IMR-90 (cell line): ENCODE measurements at regions not wholly inside any gene's neighbourhood (a gene's known extent, or its start where the extent isn't known, plus 50 kb on each side); places are given as distances from the start of the nearest gene placed in this dataset.

Experiments
- ATAC-seq: fragments of 200-7000 bp; cut with Tn5 transposase; 2 replicates; pipeline ENCODE4 v1.9.1; 2020; ENCODE audit warnings: low read depth, mild to moderate bottlenecking, moderate library complexity
- BruUV-seq: library from RNA; stranded (reverse); fragments of 400-500 nt; replicated peaks from 2 replicates; lab custom pipeline; 2021; lab: Mats Ljungman, UMichigan
- CTCF ChIA-PET: fragments of 300-600 bp; formaldehyde crosslinking; extraction: SDS; loops from one replicate; lab custom pipeline; 2021; ENCODE audit warnings: antibody characterized with exemption; lab: Yijun Ruan, JAX
- POLR2A ChIA-PET: fragments of 300-600 bp; sonication (Branson Sonifier 250); formaldehyde crosslinking; loops from one replicate; lab custom pipeline; 2022; ENCODE audit warnings: antibody characterized with exemption; ENCODE audit not compliant: unreplicated experiment; lab: Charles Lee
- DNase-seq: peaks from one replicate; pipeline ENCODE4 v3.0.0; 2013
- H2AFZ ChIP-seq: replicated peaks from 2 replicates; pipeline ENCODE3; 2013; ENCODE audit warnings: low read length, mild to moderate bottlenecking; ENCODE audit not compliant: poor library complexity
- H2AK5ac ChIP-seq: 2 replicates; pipeline ENCODE4 v1.6.1; 2013; ENCODE audit warnings: low read depth, low read length, inconsistent platforms
- H2AK9ac ChIP-seq: replicated peaks from 2 replicates; pipeline ENCODE3; 2013; ENCODE audit warnings: mild to moderate bottlenecking, low read depth, low read length, moderate library complexity; ENCODE audit not compliant: poor library complexity
- H2BK120ac ChIP-seq: 2 replicates; pipeline ENCODE4 v1.6.1; 2013; ENCODE audit warnings: low read depth, low read length, inconsistent platforms
- H2BK15ac ChIP-seq: 3 replicates; pipeline ENCODE4 v1.6.1; 2013; ENCODE audit warnings: low read depth, low read length, inconsistent platforms
- H2BK20ac ChIP-seq: 2 replicates; pipeline ENCODE4 v1.6.1; 2013; ENCODE audit warnings: low read depth, mild to moderate bottlenecking, inconsistent platforms, low read length, moderate library complexity
- H2BK5ac ChIP-seq: 2 replicates; pipeline ENCODE4 v1.6.1; 2013; ENCODE audit warnings: mild to moderate bottlenecking, low read depth, low read length, inconsistent platforms; ENCODE audit not compliant: poor library complexity, severe bottlenecking
- H3K14ac ChIP-seq: replicated peaks from 2 replicates; pipeline ENCODE4 v1.6.1; 2013; ENCODE audit warnings: low read depth, low read length, inconsistent platforms
- H3K18ac ChIP-seq: 2 replicates; pipeline ENCODE4 v1.6.1; 2013; ENCODE audit warnings: low read depth, low read length, control low read depth
- H3K23ac ChIP-seq: 2 replicates; pipeline ENCODE4 v1.6.1; 2013; ENCODE audit warnings: low read depth, low read length, inconsistent platforms
- H3K27ac ChIP-seq: 2 replicates; pipeline ENCODE4 v1.5.1; 2013; ENCODE audit warnings: mild to moderate bottlenecking, control low read depth, low read length; ENCODE audit not compliant: insufficient read depth
- H3K27me3 ChIP-seq: 2 replicates; pipeline ENCODE4 v1.6.1; 2013; ENCODE audit warnings: low read length; ENCODE audit not compliant: control insufficient read depth, insufficient read depth
- H3K36me3 ChIP-seq: 2 replicates; pipeline ENCODE4 v1.6.1; 2013; ENCODE audit warnings: low read length, mixed read lengths; ENCODE audit not compliant: control insufficient read depth, insufficient read depth
- H3K4ac ChIP-seq: 2 replicates; pipeline ENCODE4 v1.6.1; 2013; ENCODE audit warnings: low read depth, low read length, inconsistent platforms
- H3K4me1 ChIP-seq: 2 replicates; pipeline ENCODE4 v1.6.1; 2013; ENCODE audit warnings: low read length, mixed read lengths; ENCODE audit not compliant: control insufficient read depth, insufficient read depth
- H3K4me2 ChIP-seq: 2 replicates; pipeline ENCODE4 v1.6.1; 2013; ENCODE audit warnings: low read depth, mild to moderate bottlenecking, control low read depth, low read length, moderate library complexity
- H3K4me3 ChIP-seq: 2 replicates; pipeline ENCODE4 v1.5.1; 2013; ENCODE audit warnings: low read depth, mild to moderate bottlenecking, control low read depth, low read length, moderate library complexity; ENCODE audit not compliant: insufficient read depth
- H3K56ac ChIP-seq: 2 replicates; pipeline ENCODE4 v1.6.1; 2013; ENCODE audit warnings: low read length, inconsistent platforms; ENCODE audit not compliant: insufficient read depth; ENCODE audit errors: extremely low read depth
- H3K79me1 ChIP-seq, 2 experiments: 2 replicates each; pipeline ENCODE4 v1.6.1; 2013; ENCODE audit warnings: low read length in 2 of 2, inconsistent platforms in 1 of 2, low read depth in 1 of 2
- H3K9ac ChIP-seq: 2 replicates; pipeline ENCODE4 v1.6.1; 2013; ENCODE audit warnings: low read depth, low read length, control low read depth
- H3K9me1 ChIP-seq: 2 replicates; pipeline ENCODE4 v1.6.1; 2013; ENCODE audit warnings: low read length, inconsistent platforms; ENCODE audit not compliant: insufficient read depth
- H3K9me3 ChIP-seq: 2 replicates; pipeline ENCODE4 v1.6.1; 2013; ENCODE audit warnings: low read length; ENCODE audit not compliant: control insufficient read depth, insufficient read depth
- H4K20me1 ChIP-seq: 2 replicates; pipeline ENCODE4 v1.6.1; 2013; ENCODE audit warnings: low read length, inconsistent platforms; ENCODE audit not compliant: insufficient read depth
- H4K5ac ChIP-seq: 2 replicates; pipeline ENCODE4 v1.6.1; 2013; ENCODE audit warnings: mild to moderate bottlenecking, low read depth, low read length, control low read depth
- H4K8ac ChIP-seq, 2 experiments: 2 replicates each; pipeline ENCODE4 v1.6.1; 2013; ENCODE audit warnings: low read depth in 2 of 2, low read length in 2 of 2, control low read depth in 1 of 2, inconsistent platforms in 1 of 2
- H4K91ac ChIP-seq: 2 replicates; pipeline ENCODE4 v1.6.1; 2013; ENCODE audit warnings: low read depth, low read length, inconsistent platforms; ENCODE audit not compliant: insufficient read depth
- FOS ChIP-seq: fragments of 150-350 bp; IDR thresholded peaks from 2 replicates; pipeline ENCODE4 v1.6.1; 2016; ENCODE audit warnings: low read depth, low read length
- NFE2L2 ChIP-seq: fragments of 150-350 bp; IDR thresholded peaks from 2 replicates; pipeline ENCODE4 v1.6.1; 2016; ENCODE audit warnings: low read depth, mild to moderate bottlenecking, low read length
- RCOR1 ChIP-seq: IDR thresholded peaks from 2 replicates; pipeline ENCODE4 v1.6.1; 2012; ENCODE audit warnings: mild to moderate bottlenecking, low read length, improper control_type of control experiment; ENCODE audit not compliant: insufficient replicate concordance
- SMC3 ChIP-seq: fragments of 150-350 bp; IDR thresholded peaks from 2 replicates; pipeline ENCODE4 v1.6.1; 2016; ENCODE audit warnings: low read depth, mild to moderate bottlenecking, antibody characterized with exemption, low read length, moderate library complexity
- WGBS, 2 experiments: methylation state at CpG; one replicate each; pipeline versions ENCODE4 v1.1.5 to v1.1.7; 2013; ENCODE audit warnings: missing lambda C conversion rate in 2 of 2; ENCODE audit not compliant: insufficient read length in 1 of 2; ENCODE audit errors: extremely low coverage in 2 of 2; 5-methylcytosine and 5-hydroxymethylcytosine counted together
- dilution Hi-C: fragments of 300-500 bp; cut with HindIII; formaldehyde crosslinking; loops from one replicate; pipeline ENCODE4 v1.14.3; 2018; ENCODE audit warnings: low sequenced_read_pairs; ENCODE audit not compliant: unreplicated experiment
- in situ Hi-C: fragments of 300-500 bp; cut with MboI; formaldehyde crosslinking; loops from 3 replicates; pipeline ENCODE4 v1.14.3; 2019; ENCODE audit warnings: low sequenced_read_pairs, inconsistent platforms, mixed read lengths
- intact Hi-C: fragments of 100-400 bp; cut with micrococcal nuclease; formaldehyde crosslinking; loops from 2 replicates; pipeline ENCODE4 v1.10.0; 2022

DNA sequence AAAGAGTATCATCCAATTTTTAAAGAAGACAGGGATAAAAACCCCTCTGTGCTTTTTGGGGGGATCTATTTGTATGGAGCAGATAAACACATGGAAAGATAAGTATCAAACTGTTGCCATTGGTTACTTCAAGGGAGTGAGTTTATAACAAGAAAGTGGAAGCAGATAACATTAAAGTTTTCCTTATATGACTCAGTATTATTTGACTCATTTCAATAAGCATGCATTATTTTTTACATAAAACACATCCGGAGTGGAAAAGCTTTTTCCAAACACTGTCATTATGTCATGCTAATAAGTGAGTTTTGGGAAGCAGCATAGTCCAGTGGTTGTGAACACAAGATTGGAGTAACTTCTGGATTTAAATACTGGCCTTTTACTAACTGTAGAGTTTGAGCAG lies 452.2 kb downstream of the LTN1 start:
- Histone ChIP-seq H2BK5ac (peak overlapping the region; percentile 95), H3K36me3 (no peaks in the 10 kb centered on the region; the same call in 1 of the 2 replicates), H2AK9ac (no peak overlapping the region), H3K14ac (peak overlapping the region; percentile 89), H2BK15ac (peak overlapping the region; percentile 69; the same call in 1 of the 3 replicates), H3K27me3 (no peaks in the 10 kb centered on the region), H3K18ac (peak overlapping the region; percentile 90; the same call in 1 of the 2 replicates), H4K20me1 (no peaks in the 10 kb centered on the region), H3K56ac (peak overlapping the region; percentile 54; the same call in 1 of the 2 replicates), H3K79me1 (no peaks in the 10 kb centered on the region; a peak in 1 of 4 replicates), H3K27ac (peak overlapping the region; percentile 94), H4K5ac (peak overlapping the region; percentile 94; the same call in 1 of the 2 replicates), H4K8ac (peak overlapping the region; percentile 89), H2BK20ac (peak overlapping the region; percentile 97; the same call in 1 of the 2 replicates), H2AFZ (no peak overlapping the region), H3K9me1 (peaks cover 8% of the 10 kb centered on the region; the same call in 1 of the 2 replicates), H2AK5ac (0 out of 2 replicates have a peak overlapping the region, but pooled peaks have one; percentile 87), H3K9ac (peak overlapping the region; percentile 71; the same call in 1 of the 2 replicates), H3K4ac (peak overlapping the region; percentile 88; the same call in 1 of the 2 replicates), H3K4me3 (no peak overlapping the region), H2BK120ac (peak overlapping the region; percentile 97), H3K9me3 (no peaks in the 10 kb centered on the region), H4K91ac (peak overlapping the region; percentile 87; the same call in 1 of the 2 replicates), H3K23ac (peak overlapping the region; percentile 62; the same call in 1 of the 2 replicates), H3K4me2 (peak overlapping the region; percentile 63; the same call in 1 of the 2 replicates), H3K4me1 (peaks cover 17% of the 10 kb centered on the region)
- intact Hi-C loops (loop anchor here (10.0 kb wide), 1 partner anchor 94 kb away; no protein-coding TSS in a partner anchor), dilution Hi-C loops (no loop called here), in situ Hi-C loops (no loop called here)
- BruUV-seq, result no TSS peak
- TF ChIP-seq RCOR1 (no peak), NFE2L2 (no peak), FOS (peak; percentile 58), SMC3 (no peak)
- ATAC-seq (peak; percentile 40), DNase-seq (peak; percentile 89)
- ChIA-PET POLR2A (no interaction called here), CTCF (interaction anchor here (0.8 kb wide), 1 partner anchor 205 kb away, joined by 5 read pairs; no protein-coding TSS in a partner anchor)
- WGBS, 2 experiments, result no CpG with 5 or more reads among the region's 1 CpG
